ENCODE measurements at regions not wholly inside any gene's neighbourhood (a gene's known extent, or its start where the extent isn't known, plus 50 kb on each side); places are given as distances from the start of the nearest gene placed in this dataset.

DNA sequence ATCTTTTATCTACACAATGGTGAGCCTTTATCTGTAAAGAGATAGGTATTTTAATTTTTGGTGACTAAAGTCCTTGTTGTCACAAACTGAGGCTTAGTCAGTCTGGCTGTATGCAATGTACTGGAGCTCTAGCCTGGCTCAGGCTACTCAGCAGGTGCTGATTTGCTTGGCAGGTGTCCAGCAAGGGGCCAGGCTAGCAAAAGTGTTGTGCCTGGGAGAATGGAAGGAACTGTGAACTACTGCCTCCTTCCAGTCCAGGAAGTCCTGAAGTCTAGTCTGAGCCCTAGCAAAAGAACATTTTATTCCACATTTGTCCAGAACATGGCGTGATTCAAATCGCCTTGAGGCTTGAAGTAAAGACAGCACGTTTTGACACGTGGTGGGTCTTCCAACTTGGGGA, 260.5 kb downstream of the CCDC85A start:
- ATAC-seq (ENCODE audit: low read depth) (no peak), DNase-seq (ENCODE audit: low spot score in 2 of 2) (no peak)
- no peak overlapping the region for H3K4me3 Mint-ChIP-seq
- H3K4me1 Mint-ChIP-seq, result no peaks in the 10 kb centered on the region
- H3K36me3 Mint-ChIP-seq, result no peaks in the 10 kb centered on the region
- H3K27ac Mint-ChIP-seq, result no peak overlapping the region
- H3K9me3 Mint-ChIP-seq, result peaks cover 3% of the 10 kb centered on the region
- no peaks in the 10 kb centered on the region for H3K27me3 Mint-ChIP-seq

DNA sequence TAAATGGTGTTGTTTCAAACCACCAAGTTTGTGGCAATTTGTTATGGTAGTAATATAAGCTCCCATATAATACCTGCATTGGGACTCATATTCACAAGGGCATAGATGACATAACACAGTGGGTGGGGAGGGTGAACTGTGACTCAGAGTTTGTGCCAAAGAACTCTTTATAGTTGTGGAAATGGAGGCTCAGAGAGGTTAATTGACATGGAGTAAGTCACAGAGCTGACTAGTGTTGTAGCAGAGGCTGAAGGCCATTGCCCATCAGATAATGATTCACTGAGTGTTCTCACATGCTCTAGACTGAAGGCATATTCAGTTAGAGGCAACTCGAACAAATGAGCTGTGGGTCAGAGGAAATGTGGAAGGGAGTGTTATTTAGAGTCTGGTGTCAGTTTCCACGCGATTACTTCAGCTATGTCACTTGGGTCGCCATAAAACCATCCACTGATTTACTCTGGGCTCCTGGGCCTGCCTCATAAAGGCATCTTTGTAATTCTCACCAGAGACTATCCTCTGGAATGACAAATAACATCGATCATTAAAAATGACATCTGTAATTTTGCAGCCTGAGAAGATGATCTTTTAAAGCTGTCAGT, 264.7 kb downstream of the CCDC85A start:
- H3K27ac Mint-ChIP-seq, result no peak overlapping the region
- no peak for DNase-seq (ENCODE audit: low spot score in 2 of 2)
- H3K4me3 Mint-ChIP-seq, result no peak overlapping the region
- H3K36me3 Mint-ChIP-seq, result no peaks in the 10 kb centered on the region
- peaks cover 8% of the 10 kb centered on the region for H3K9me3 Mint-ChIP-seq
- ATAC-seq (ENCODE audit: low read depth), result no peak
- no peaks in the 10 kb centered on the region for H3K4me1 Mint-ChIP-seq
- no peaks in the 10 kb centered on the region for H3K27me3 Mint-ChIP-seq

DNA sequence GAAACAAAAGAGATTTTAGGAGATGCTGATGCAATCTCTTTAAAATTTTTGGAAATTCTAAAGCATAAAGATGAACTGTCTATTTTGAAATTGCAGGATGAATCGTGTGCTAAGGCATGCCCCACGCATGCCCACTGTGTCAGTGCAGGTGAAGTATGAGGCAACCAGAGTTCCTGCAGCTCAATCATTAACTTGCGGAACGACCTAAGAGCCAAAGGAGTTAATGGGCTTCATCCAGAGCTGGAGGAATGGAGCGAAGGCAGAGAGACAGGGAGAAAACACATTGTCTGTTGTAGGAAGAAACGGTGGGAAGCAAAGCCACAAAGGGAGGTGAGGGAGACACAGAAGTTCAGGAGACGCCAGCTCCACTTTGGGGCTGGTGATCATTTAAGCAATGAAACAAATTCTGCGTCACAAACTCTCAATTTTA, 265.2 kb downstream of the CCDC85A start:
- ATAC-seq (ENCODE audit: low read depth), result no peak
- DNase-seq (ENCODE audit: low spot score in 2 of 2), result no peak
- H3K27ac Mint-ChIP-seq, result no peak overlapping the region
- no peaks in the 10 kb centered on the region for H3K27me3 Mint-ChIP-seq
- H3K9me3 Mint-ChIP-seq, result peaks cover 8% of the 10 kb centered on the region
- no peaks in the 10 kb centered on the region for H3K4me1 Mint-ChIP-seq
- H3K36me3 Mint-ChIP-seq, result no peaks in the 10 kb centered on the region
- no peak overlapping the region for H3K4me3 Mint-ChIP-seq

DNA sequence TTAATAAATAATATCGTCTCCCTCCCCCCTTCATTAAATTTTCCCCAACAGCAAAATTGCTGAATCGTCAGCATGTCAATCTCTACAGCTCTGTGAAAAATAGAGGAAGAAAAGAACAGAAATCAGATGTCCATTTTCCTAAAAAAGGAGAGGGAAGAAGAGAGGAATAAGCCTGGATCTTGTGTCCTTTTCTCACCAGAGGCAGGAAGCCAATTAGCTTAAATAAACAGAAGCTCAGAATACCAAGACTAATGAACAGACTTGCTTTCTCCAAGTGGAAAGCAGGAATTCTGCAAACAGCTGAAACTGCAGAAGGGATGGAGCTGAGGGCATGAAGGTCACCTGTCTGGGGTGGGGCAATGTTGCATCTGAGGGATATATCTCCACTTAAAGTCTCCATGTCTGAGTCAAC, 265.7 kb downstream of the CCDC85A start:
- Mint-ChIP-seq H3K27me3 (no peaks in the 10 kb centered on the region), H3K9me3 (peaks cover 8% of the 10 kb centered on the region), H3K36me3 (no peaks in the 10 kb centered on the region), H3K4me1 (no peaks in the 10 kb centered on the region), H3K27ac (no peak overlapping the region), H3K4me3 (no peak overlapping the region)
- DNase-seq (ENCODE audit: low spot score in 2 of 2) (no peak), ATAC-seq (ENCODE audit: low read depth) (no peak)

DNA sequence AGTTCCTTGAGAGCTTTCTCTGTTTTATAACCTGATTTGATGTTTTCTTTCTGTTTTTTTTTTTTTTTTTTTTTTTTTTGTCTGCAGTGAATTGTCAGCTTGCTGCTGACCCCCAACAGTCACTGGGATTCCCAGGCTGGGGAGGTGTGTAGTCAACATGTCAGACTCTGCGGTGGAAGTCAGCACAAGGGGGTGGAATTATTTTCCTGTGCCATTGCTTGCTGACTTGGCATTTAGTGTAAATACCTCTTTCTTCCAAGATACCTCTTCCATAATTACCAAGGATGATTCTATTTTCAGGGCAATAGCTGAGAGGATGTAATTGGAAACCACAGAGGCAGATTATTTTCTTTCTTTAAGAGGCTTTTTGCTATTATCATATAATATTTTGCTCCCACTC, 266.3 kb downstream of the CCDC85A start:
- H3K27ac Mint-ChIP-seq, result no peak overlapping the region
- no peaks in the 10 kb centered on the region for H3K4me1 Mint-ChIP-seq
- ATAC-seq (ENCODE audit: low read depth) (no peak), DNase-seq (ENCODE audit: low spot score in 2 of 2) (no peak)
- H3K27me3 Mint-ChIP-seq, result no peaks in the 10 kb centered on the region
- H3K36me3 Mint-ChIP-seq, result no peaks in the 10 kb centered on the region
- H3K9me3 Mint-ChIP-seq, result peaks cover 8% of the 10 kb centered on the region
- no peak overlapping the region for H3K4me3 Mint-ChIP-seq

DNA sequence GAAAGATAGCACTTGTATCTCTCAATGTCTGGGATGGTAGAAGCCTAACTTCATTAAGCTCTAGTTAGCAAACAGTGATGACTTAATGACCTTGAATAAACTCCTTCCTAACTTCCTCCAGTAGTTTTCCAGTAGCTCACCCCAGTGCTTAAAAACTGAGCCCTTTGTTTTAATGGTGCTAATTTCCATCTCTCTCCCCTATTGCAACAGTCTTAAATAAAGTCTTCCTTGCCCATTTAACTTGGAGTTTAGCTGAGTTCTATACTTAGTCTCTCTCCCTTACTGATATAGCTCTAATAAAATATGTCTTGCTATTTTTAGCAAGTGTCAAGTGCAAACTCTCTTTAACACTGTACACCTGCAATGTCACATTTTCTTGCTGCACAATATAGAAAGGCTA, 267.0 kb downstream of the CCDC85A start:
- no peaks in the 10 kb centered on the region for H3K36me3 Mint-ChIP-seq
- no peak overlapping the region for H3K4me3 Mint-ChIP-seq
- H3K27me3 Mint-ChIP-seq, result no peaks in the 10 kb centered on the region
- no peak for ATAC-seq (ENCODE audit: low read depth)
- H3K27ac Mint-ChIP-seq, result no peak overlapping the region
- no peak for DNase-seq (ENCODE audit: low spot score in 2 of 2)
- peaks cover 8% of the 10 kb centered on the region for H3K9me3 Mint-ChIP-seq
- no peaks in the 10 kb centered on the region for H3K4me1 Mint-ChIP-seq

DNA sequence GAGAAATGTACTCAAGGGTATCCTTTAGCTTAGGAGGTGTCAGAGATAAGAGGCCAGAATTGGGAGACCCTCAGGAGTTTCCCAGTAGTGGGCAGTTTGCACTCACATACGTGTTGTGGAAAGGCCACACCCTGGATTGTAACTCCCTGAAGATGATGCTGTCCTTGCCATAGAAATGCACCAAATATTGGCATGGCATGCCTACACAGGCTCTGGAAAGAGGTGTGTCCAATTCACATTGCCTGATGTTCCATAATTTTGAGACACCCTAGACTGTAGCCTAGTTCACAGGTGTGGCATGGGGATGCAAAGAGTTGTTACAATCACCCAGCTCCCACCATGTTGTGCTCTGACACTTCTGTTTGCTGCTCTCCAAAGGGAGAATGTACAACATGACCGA, 271.9 kb downstream of the CCDC85A start:
- Mint-ChIP-seq H3K27ac (no peak overlapping the region), H3K4me3 (no peak overlapping the region), H3K9me3 (peaks cover 4% of the 10 kb centered on the region), H3K36me3 (no peaks in the 10 kb centered on the region), H3K4me1 (no peaks in the 10 kb centered on the region), H3K27me3 (no peaks in the 10 kb centered on the region)
- DNase-seq (ENCODE audit: low spot score in 2 of 2) (no peak), ATAC-seq (ENCODE audit: low read depth) (no peak)

DNA sequence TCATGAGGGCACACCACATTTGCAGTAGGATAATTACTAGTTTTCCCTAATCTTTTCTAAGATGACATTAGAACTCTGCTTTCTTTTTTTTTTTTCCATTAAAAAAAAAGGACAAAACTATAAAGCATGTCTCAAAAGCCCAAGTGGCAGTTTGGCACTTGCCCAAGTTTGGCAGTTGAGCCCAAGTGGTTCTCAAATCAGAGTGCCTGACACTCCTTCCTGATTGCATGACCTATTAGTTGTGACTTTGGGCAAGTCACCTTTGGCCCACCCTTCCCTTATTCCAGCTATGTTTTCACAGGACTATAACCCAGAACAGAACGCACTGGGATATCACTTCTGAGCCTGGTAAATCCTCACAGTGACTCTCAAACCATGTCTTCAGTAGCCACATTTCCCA, 273.0 kb downstream of the CCDC85A start:
- Mint-ChIP-seq H3K36me3 (no peaks in the 10 kb centered on the region), H3K9me3 (no peaks in the 10 kb centered on the region), H3K27me3 (no peaks in the 10 kb centered on the region), H3K27ac (no peak overlapping the region), H3K4me1 (no peaks in the 10 kb centered on the region), H3K4me3 (no peak overlapping the region)
- ATAC-seq (ENCODE audit: low read depth) (no peak), DNase-seq (ENCODE audit: low spot score in 2 of 2) (no peak)

DNA sequence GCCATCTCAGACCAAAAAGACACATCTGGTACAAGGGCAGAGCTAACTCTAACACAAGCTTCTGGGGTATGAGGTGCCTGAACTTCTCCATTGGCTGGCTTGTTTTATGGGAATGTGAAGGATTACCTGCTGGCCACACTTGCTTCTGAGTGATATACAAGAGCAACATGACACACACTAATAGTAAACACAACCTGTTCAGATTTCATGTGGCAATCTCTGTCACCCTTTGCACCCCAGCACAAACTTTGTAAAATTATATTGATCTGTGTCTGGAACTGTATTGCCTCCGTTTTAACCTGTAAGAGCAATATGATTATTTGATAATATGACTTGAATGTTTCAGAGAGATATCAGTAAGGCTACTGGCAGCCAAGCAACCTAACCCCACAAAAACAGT, 276.7 kb downstream of the CCDC85A start:
- Mint-ChIP-seq H3K27ac (no peak overlapping the region), H3K4me3 (no peak overlapping the region), H3K36me3 (no peaks in the 10 kb centered on the region), H3K4me1 (no peaks in the 10 kb centered on the region), H3K9me3 (no peaks in the 10 kb centered on the region), H3K27me3 (no peaks in the 10 kb centered on the region)
- DNase-seq (ENCODE audit: low spot score in 2 of 2), result no peak
- no peak for ATAC-seq (ENCODE audit: low read depth)

DNA sequence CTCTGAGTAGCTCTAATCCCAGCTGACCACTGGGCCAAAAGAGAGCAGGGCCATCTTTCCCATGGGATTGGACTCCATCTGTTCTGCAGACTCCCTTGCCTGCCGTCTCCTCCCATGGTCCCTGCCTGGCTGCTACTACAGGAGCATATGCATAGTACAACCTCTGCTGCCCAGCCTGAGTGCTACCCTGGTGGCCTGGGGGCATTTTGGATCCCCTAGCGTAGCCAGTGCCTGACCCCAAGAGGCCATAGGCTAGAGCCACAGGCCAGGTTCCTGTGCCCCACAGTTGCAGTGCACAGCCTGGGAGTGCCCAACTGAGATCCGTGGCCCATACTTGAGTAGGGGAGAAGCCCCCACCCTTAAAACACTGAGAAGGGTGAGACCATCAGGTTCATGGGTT, 280.3 kb downstream of the CCDC85A start:
- ATAC-seq (ENCODE audit: low read depth) (no peak), DNase-seq (ENCODE audit: low spot score in 2 of 2) (no peak)
- Mint-ChIP-seq H3K36me3 (no peaks in the 10 kb centered on the region), H3K27me3 (no peaks in the 10 kb centered on the region), H3K4me3 (no peak overlapping the region), H3K9me3 (no peaks in the 10 kb centered on the region), H3K27ac (no peak overlapping the region), H3K4me1 (no peaks in the 10 kb centered on the region)

DNA sequence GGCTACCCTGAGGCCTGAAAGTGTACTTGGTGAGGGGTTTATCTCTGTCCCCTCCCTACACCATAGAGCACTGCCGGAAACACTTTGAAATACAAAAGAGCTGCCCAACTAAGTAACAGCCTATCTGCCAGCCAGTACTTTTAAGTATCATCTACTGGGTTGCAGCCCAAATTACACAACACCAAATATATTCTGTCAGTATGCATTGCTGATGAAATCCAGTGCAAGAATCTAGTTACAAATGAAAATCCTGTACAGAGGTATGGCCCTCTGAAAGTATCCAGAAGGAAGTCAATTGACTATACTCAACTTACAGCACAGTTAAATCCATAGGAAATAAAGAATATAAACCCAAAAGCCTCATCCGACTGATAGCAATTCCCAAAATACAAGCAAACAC, 280.8 kb downstream of the CCDC85A start:
- Mint-ChIP-seq H3K27ac (no peak overlapping the region), H3K4me1 (no peaks in the 10 kb centered on the region), H3K4me3 (no peak overlapping the region), H3K27me3 (no peaks in the 10 kb centered on the region), H3K9me3 (no peaks in the 10 kb centered on the region), H3K36me3 (no peaks in the 10 kb centered on the region)
- DNase-seq (ENCODE audit: low spot score in 2 of 2) (no peak), ATAC-seq (ENCODE audit: low read depth) (no peak)

DNA sequence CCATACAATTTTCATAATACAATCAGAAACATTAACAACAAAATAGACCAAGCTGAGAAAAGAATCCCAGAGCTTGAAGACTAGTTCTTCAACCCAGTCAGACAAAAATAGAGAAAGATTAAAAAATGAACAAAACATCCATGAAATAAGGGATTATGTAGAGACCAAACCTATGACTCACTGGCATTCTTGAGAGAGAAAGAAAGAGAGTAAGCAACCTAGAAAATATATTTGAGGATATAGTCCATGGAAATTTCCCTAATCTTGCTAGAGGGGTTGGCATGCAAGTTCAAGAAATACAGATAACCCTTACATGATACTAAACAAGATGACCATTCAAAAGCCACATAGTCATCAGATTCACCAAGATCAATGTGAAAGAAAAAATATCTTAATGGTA, 281.7 kb downstream of the CCDC85A start:
- ATAC-seq (ENCODE audit: low read depth) (no peak), DNase-seq (ENCODE audit: low spot score in 2 of 2) (no peak)
- no peaks in the 10 kb centered on the region for H3K36me3 Mint-ChIP-seq
- no peak overlapping the region for H3K27ac Mint-ChIP-seq
- H3K9me3 Mint-ChIP-seq, result no peaks in the 10 kb centered on the region
- H3K4me1 Mint-ChIP-seq, result no peaks in the 10 kb centered on the region
- H3K4me3 Mint-ChIP-seq, result no peak overlapping the region
- no peaks in the 10 kb centered on the region for H3K27me3 Mint-ChIP-seq

DNA sequence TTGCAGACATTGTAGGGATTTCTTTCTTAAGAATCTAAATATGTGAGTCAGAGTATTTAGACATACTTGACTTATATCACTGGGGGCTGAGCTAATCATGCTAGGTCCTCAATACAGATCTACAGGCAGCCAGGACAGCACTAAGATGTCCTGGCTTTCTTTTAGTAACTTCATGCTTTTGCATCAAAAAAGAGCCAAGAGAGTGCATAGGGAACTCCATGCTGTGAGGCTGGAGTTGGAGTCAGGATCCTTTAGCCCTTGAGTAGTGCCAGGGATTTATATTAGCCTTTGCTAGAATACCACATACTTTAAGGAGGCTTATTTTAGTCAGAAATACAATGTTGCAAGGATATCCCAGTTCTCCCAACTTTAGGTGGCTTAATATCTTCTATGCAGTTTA, 289.7 kb downstream of the CCDC85A start:
- no peak overlapping the region for H3K4me3 Mint-ChIP-seq
- no peaks in the 10 kb centered on the region for H3K4me1 Mint-ChIP-seq
- H3K27me3 Mint-ChIP-seq, result no peaks in the 10 kb centered on the region
- ATAC-seq (ENCODE audit: low read depth) (no peak), DNase-seq (ENCODE audit: low spot score in 2 of 2) (no peak)
- no peak overlapping the region for H3K27ac Mint-ChIP-seq
- peaks cover 2% of the 10 kb centered on the region for H3K9me3 Mint-ChIP-seq
- no peaks in the 10 kb centered on the region for H3K36me3 Mint-ChIP-seq

DNA sequence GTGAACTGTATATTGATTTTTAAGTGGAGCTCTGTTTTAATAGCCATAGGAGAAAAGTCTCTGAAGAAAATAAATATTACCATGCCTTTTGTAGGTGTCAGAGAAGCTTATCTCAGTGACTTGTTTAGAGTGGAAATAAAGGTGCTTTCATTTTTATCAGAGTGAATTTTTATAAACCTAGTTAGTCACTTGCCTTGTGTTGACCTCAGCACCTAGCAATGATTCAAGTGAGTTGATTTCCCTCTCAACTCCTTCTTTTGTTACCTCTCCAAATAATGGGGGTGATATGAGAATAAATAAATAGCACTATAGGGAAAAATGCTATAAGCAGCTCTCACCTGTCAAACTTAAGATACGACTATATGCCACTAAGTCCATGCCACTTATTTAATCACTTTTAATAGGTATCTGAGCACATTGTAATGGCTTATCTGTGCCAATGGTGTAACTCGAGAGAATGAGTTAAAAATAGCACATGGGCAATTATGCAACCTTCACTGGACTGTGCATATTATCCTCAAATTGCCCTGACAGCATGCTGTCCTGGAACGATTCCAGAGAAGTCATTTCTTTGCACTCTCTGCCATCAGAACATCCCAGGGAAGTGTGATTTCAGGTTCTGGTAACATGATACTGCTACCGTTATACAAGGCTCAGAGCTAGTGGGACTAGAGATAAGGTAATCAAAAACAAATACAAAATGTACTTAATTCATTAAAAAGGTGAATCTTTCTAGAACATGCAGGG, 290.8 kb downstream of the CCDC85A start:
- no peak for DNase-seq (ENCODE audit: low spot score in 2 of 2)
- H3K4me1 Mint-ChIP-seq, result no peaks in the 10 kb centered on the region
- no peak overlapping the region for H3K4me3 Mint-ChIP-seq
- H3K27me3 Mint-ChIP-seq, result no peaks in the 10 kb centered on the region
- peaks cover 2% of the 10 kb centered on the region for H3K9me3 Mint-ChIP-seq
- H3K36me3 Mint-ChIP-seq, result no peaks in the 10 kb centered on the region
- no peak overlapping the region for H3K27ac Mint-ChIP-seq
- ATAC-seq (ENCODE audit: low read depth), result no peak

DNA sequence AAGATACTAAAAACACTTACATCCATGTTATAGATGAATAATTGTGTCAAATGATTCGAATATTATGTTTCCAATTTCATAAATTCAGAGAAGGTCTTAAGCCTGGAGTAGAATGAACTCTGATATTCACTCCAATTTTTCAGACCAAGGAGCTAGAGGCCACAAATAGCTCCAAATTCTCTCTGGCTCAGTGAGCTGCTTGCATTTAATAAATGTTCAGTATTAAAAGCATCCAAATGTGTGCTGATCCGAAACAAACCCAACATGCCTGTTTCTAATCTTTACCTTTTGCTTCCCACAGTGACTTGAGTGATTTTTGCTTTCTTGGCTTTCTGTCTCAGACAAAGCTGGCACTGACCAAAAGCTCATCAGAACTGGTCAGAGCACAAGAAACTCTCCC, 291.4 kb downstream of the CCDC85A start:
- no peak for ATAC-seq (ENCODE audit: low read depth)
- no peak overlapping the region for H3K4me3 Mint-ChIP-seq

More for the DNA sequence above, 291.4 kb downstream of the CCDC85A start:
- Mint-ChIP-seq H3K27me3 (no peaks in the 10 kb centered on the region), H3K4me1 (no peaks in the 10 kb centered on the region), H3K36me3 (no peaks in the 10 kb centered on the region), H3K27ac (no peak overlapping the region), H3K9me3 (peaks cover 2% of the 10 kb centered on the region)
- no peak for DNase-seq (ENCODE audit: low spot score in 2 of 2)

All from memory B cell (primary cell).